ENCODE measurements at regions not wholly inside any gene's neighbourhood (a gene's known extent, or its start where the extent isn't known, plus 50 kb on each side); places are given as distances from the start of the nearest gene placed in this dataset.

GRCh38 chr7:22574754-22575520 is 74.9 kb upstream of the STEAP1B start:
- no peaks in the 10 kb centered on the region for H3K4me1 ChIP-seq (ENCODE audit: control insufficient read depth, insufficient read depth, low read length)

GRCh38 chr7:22572937-22573336 is 72.9 kb upstream of the STEAP1B start:
- no peaks in the 10 kb centered on the region for H3K27me3 ChIP-seq (ENCODE audit: control insufficient read depth, insufficient read depth, low read length)
- H3K27ac ChIP-seq (ENCODE audit: low read depth, low read length) = no peak overlapping the region
- no peaks in the 10 kb centered on the region for H3K4me1 ChIP-seq (ENCODE audit: control insufficient read depth, insufficient read depth, low read length)

More at GRCh38 chr7:22574754-22575520, 74.9 kb upstream of the STEAP1B start:
- Histone ChIP-seq H3K9me3 (ENCODE audit: control insufficient read depth, insufficient read depth, low read length) (no peaks in the 10 kb centered on the region), H3K36me3 (ENCODE audit: control insufficient read depth, insufficient read depth, low read length) (no peaks in the 10 kb centered on the region), H3K4me3 (ENCODE audit: low read depth, low read length) (no peak overlapping the region), H3K9ac (ENCODE audit: low read depth, low read length) (no peak overlapping the region), H3K27ac (ENCODE audit: low read depth, low read length) (no peak overlapping the region), H3K27me3 (ENCODE audit: control insufficient read depth, insufficient read depth, low read length) (no peaks in the 10 kb centered on the region)

GRCh38 chr7:22572292-22572691 is 72.3 kb upstream of the STEAP1B start:
- H3K36me3 ChIP-seq (ENCODE audit: control insufficient read depth, insufficient read depth, low read length) = no peaks in the 10 kb centered on the region
- no peak overlapping the region for H3K27ac ChIP-seq (ENCODE audit: low read depth, low read length)
- no peak overlapping the region for H3K9ac ChIP-seq (ENCODE audit: low read depth, low read length)

More at GRCh38 chr7:22572937-22573336, 72.9 kb upstream of the STEAP1B start:
- no peaks in the 10 kb centered on the region for H3K36me3 ChIP-seq (ENCODE audit: control insufficient read depth, insufficient read depth, low read length)
- H3K4me3 ChIP-seq (ENCODE audit: low read depth, low read length) = no peak overlapping the region
- H3K9me3 ChIP-seq (ENCODE audit: control insufficient read depth, insufficient read depth, low read length) = no peaks in the 10 kb centered on the region
- H3K9ac ChIP-seq (ENCODE audit: low read depth, low read length) = no peak overlapping the region

GRCh38 chr7:22571766-22572165 is 71.8 kb upstream of the STEAP1B start:
- Histone ChIP-seq H3K36me3 (ENCODE audit: control insufficient read depth, insufficient read depth, low read length) (no peaks in the 10 kb centered on the region), H3K4me1 (ENCODE audit: control insufficient read depth, insufficient read depth, low read length) (no peaks in the 10 kb centered on the region), H3K27me3 (ENCODE audit: control insufficient read depth, insufficient read depth, low read length) (no peaks in the 10 kb centered on the region), H3K4me3 (ENCODE audit: low read depth, low read length) (no peak overlapping the region), H3K9ac (ENCODE audit: low read depth, low read length) (no peak overlapping the region), H3K9me3 (ENCODE audit: control insufficient read depth, insufficient read depth, low read length) (no peaks in the 10 kb centered on the region), H3K27ac (ENCODE audit: low read depth, low read length) (no peak overlapping the region)

More at GRCh38 chr7:22572292-22572691, 72.3 kb upstream of the STEAP1B start:
- H3K27me3 ChIP-seq (ENCODE audit: control insufficient read depth, insufficient read depth, low read length) = no peaks in the 10 kb centered on the region
- no peaks in the 10 kb centered on the region for H3K9me3 ChIP-seq (ENCODE audit: control insufficient read depth, insufficient read depth, low read length)
- H3K4me3 ChIP-seq (ENCODE audit: low read depth, low read length) = no peak overlapping the region
- no peaks in the 10 kb centered on the region for H3K4me1 ChIP-seq (ENCODE audit: control insufficient read depth, insufficient read depth, low read length)

DNA sequence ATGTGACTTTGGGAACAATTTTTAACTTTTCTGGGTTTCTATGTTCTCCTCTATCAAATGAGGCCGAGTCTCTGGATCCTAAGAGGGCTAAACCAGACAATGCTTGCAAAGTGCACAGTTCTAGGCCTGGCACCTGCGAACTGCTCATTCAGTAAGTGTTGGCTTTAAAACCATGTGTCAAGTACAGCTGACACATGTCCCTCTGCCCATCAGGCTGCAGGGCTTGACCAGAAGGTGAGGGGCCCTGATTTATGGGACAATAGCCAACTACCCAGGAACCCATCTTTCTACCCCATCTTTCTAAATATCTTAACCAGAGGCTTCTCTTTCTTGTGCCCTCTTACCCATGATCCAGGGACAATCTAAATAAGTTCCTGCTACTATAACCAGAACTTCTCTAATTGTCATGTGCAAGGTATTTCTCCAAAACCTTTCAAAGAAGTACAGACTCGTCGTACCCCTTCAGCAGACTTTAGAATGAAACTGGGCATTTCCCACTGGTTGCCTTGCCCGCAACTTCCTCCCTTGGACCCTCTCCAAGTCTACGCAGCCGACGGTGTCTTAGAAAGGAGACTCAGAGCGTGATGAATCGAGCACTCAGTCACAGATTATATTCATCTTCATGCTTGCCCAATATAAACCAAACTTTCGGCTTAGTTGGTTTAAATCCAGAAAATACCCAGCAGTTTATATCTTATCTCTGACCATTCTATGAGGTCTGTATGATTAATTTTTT is 69.8 kb upstream of the STEAP1B start:
- no peaks in the 10 kb centered on the region for H3K9me3 ChIP-seq (ENCODE audit: control insufficient read depth, insufficient read depth, low read length)
- H3K27ac ChIP-seq (ENCODE audit: low read depth, low read length) = no peak overlapping the region
- H3K36me3 ChIP-seq (ENCODE audit: control insufficient read depth, insufficient read depth, low read length) = no peaks in the 10 kb centered on the region
- H3K27me3 ChIP-seq (ENCODE audit: control insufficient read depth, insufficient read depth, low read length) = no peaks in the 10 kb centered on the region
- peaks cover 8% of the 10 kb centered on the region for H3K4me1 ChIP-seq (ENCODE audit: control insufficient read depth, insufficient read depth, low read length)
- H3K4me3 ChIP-seq (ENCODE audit: low read depth, low read length) = no peak overlapping the region
- no peak overlapping the region for H3K9ac ChIP-seq (ENCODE audit: low read depth, low read length)

- Histone ChIP-seq H3K27me3 (ENCODE audit: control insufficient read depth, insufficient read depth, low read length) (no peaks in the 10 kb centered on the region), H3K4me1 (ENCODE audit: control insufficient read depth, insufficient read depth, low read length) (peaks cover 37% of the 10 kb centered on the region), H3K9ac (ENCODE audit: low read depth, low read length) (no peak overlapping the region), H3K4me3 (ENCODE audit: low read depth, low read length) (no peak overlapping the region), H3K36me3 (ENCODE audit: control insufficient read depth, insufficient read depth, low read length) (no peaks in the 10 kb centered on the region), H3K9me3 (ENCODE audit: control insufficient read depth, insufficient read depth, low read length) (no peaks in the 10 kb centered on the region), H3K27ac (ENCODE audit: low read depth, low read length) (no peak overlapping the region)
Observed at GRCh38 chr7:22566592-22566991, 66.6 kb upstream of the STEAP1B start.

- H3K9ac ChIP-seq (ENCODE audit: low read depth, low read length) = no peak overlapping the region
- no peak overlapping the region for H3K4me3 ChIP-seq (ENCODE audit: low read depth, low read length)
- H3K9me3 ChIP-seq (ENCODE audit: control insufficient read depth, insufficient read depth, low read length) = no peaks in the 10 kb centered on the region
- H3K27me3 ChIP-seq (ENCODE audit: control insufficient read depth, insufficient read depth, low read length) = no peaks in the 10 kb centered on the region
- no peaks in the 10 kb centered on the region for H3K36me3 ChIP-seq (ENCODE audit: control insufficient read depth, insufficient read depth, low read length)
- H3K4me1 ChIP-seq (ENCODE audit: control insufficient read depth, insufficient read depth, low read length) = peaks cover 41% of the 10 kb centered on the region
- no peak overlapping the region for H3K27ac ChIP-seq (ENCODE audit: low read depth, low read length)
Observed at GRCh38 chr7:22566176-22566575, 66.2 kb upstream of the STEAP1B start.

- Histone ChIP-seq H3K36me3 (ENCODE audit: control insufficient read depth, insufficient read depth, low read length) (no peaks in the 10 kb centered on the region), H3K27ac (ENCODE audit: low read depth, low read length) (no peak overlapping the region), H3K9ac (ENCODE audit: low read depth, low read length) (no peak overlapping the region), H3K27me3 (ENCODE audit: control insufficient read depth, insufficient read depth, low read length) (no peaks in the 10 kb centered on the region), H3K9me3 (ENCODE audit: control insufficient read depth, insufficient read depth, low read length) (no peaks in the 10 kb centered on the region), H3K4me3 (ENCODE audit: low read depth, low read length) (no peak overlapping the region), H3K4me1 (ENCODE audit: control insufficient read depth, insufficient read depth, low read length) (peaks cover 48% of the 10 kb centered on the region)
Observed at GRCh38 chr7:22565315-22565811, 65.4 kb upstream of the STEAP1B start.

- no peaks in the 10 kb centered on the region for H3K9me3 ChIP-seq (ENCODE audit: control insufficient read depth, insufficient read depth, low read length)
- H3K4me3 ChIP-seq (ENCODE audit: low read depth, low read length) = no peak overlapping the region
- no peaks in the 10 kb centered on the region for H3K36me3 ChIP-seq (ENCODE audit: control insufficient read depth, insufficient read depth, low read length)
- peaks cover 54% of the 10 kb centered on the region for H3K4me1 ChIP-seq (ENCODE audit: control insufficient read depth, insufficient read depth, low read length)
- no peak overlapping the region for H3K27ac ChIP-seq (ENCODE audit: low read depth, low read length)
- H3K27me3 ChIP-seq (ENCODE audit: control insufficient read depth, insufficient read depth, low read length) = no peaks in the 10 kb centered on the region
- no peak overlapping the region for H3K9ac ChIP-seq (ENCODE audit: low read depth, low read length)
Observed at GRCh38 chr7:22564511-22565045, 64.6 kb upstream of the STEAP1B start.

- Histone ChIP-seq H3K9ac (ENCODE audit: low read depth, low read length) (no peak overlapping the region), H3K27me3 (ENCODE audit: control insufficient read depth, insufficient read depth, low read length) (no peaks in the 10 kb centered on the region), H3K4me1 (ENCODE audit: control insufficient read depth, insufficient read depth, low read length) (peaks cover 61% of the 10 kb centered on the region)
Observed at GRCh38 chr7:22563621-22564241, 63.7 kb upstream of the STEAP1B start.

More at GRCh38 chr7:22563621-22564241, 63.7 kb upstream of the STEAP1B start:
- no peak overlapping the region for H3K4me3 ChIP-seq (ENCODE audit: low read depth, low read length)
- H3K36me3 ChIP-seq (ENCODE audit: control insufficient read depth, insufficient read depth, low read length) = no peaks in the 10 kb centered on the region
- no peaks in the 10 kb centered on the region for H3K9me3 ChIP-seq (ENCODE audit: control insufficient read depth, insufficient read depth, low read length)
- H3K27ac ChIP-seq (ENCODE audit: low read depth, low read length) = peak overlapping the region; percentile 29
